Dendritic cell treated with granulocyte-macrophage colony-stimulating factor and Interleukin-4, amounts not matched to agents 40 ng/mL and 50 ng/mL, for 4 days (primary cell): ENCODE measurements at regions not wholly inside any gene's neighbourhood (a gene's known extent, or its start where the extent isn't known, plus 50 kb on each side); places are given as distances from the start of the nearest gene placed in this dataset.
"Not testable (repeated sequence)": the region's sequence is repeated elsewhere in the genome, so short reads cannot be mapped to it uniquely, and the experiment has no call there.

Experiments
- H3K27ac Mint-ChIP-seq: one replicate; pipeline ENCODE4 v1.8.0; 2022; ENCODE audit warnings: mild to moderate bottlenecking, mixed read lengths
- H3K27me3 Mint-ChIP-seq: one replicate; pipeline ENCODE4 v1.8.0; 2022; ENCODE audit warnings: mild to moderate bottlenecking, mixed read lengths
- H3K36me3 Mint-ChIP-seq: one replicate; pipeline ENCODE4 v1.8.0; 2022; ENCODE audit warnings: low read depth, mixed read lengths
- H3K4me1 Mint-ChIP-seq: one replicate; pipeline ENCODE4 v1.8.0; 2022; ENCODE audit warnings: low read depth, mixed read lengths
- H3K4me3 Mint-ChIP-seq: one replicate; pipeline ENCODE4 v1.8.0; 2022; ENCODE audit warnings: mild to moderate bottlenecking, moderate library complexity, mixed read lengths
- H3K9me3 Mint-ChIP-seq: one replicate; pipeline ENCODE4 v1.8.0; 2022; ENCODE audit warnings: mixed read lengths
- intact Hi-C: fragments of 100-400 bp; cut with micrococcal nuclease; formaldehyde crosslinking; loops from one replicate; pipeline ENCODE4 v1.15.0; 2022

DNA sequence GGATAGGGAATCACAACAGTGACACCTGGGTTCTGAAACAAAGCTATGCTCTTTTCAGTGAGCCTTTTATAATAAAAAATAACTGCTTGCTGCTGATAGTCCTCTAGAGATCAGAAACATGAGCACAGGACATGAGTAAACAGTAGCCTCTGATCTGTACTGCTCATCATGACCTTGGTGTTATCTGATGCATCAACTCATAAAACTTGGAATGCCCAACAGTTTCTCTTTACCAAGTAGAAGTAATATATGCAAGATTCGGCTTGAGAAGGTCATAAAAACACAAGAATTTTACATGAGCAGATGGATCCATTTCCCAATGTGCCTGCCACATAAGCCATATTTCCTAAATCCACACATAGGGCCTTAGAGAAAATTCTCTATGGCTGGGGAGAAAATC lies 318.3 kb upstream of the GRAMD2B start:
- no peaks in the 10 kb centered on the region for H3K9me3 Mint-ChIP-seq
- no peaks in the 10 kb centered on the region for H3K36me3 Mint-ChIP-seq
- intact Hi-C loops: no loop called here
- no peaks in the 10 kb centered on the region for H3K4me1 Mint-ChIP-seq
- no peak overlapping the region for H3K4me3 Mint-ChIP-seq
- H3K27me3 Mint-ChIP-seq: no peaks in the 10 kb centered on the region
- H3K27ac Mint-ChIP-seq: no peak overlapping the region

DNA sequence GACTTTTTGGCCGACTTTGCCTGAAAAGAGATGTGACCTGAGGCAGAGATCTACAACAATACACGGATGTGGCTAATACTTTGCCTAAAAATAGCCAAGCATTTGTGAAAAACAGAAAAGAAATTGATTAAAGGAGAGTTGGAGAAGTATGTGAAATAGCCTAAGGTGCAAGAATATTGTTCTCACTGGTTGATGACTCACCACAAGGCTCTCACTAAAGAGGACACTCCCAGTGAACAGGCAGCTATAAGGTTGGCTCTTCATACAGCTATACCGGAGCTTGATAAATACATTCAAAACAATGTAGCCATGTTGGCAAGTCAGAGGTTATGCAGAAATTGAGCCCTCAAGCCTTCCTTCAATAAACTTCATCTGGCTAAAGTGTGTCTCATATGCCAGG lies 317.2 kb upstream of the GRAMD2B start:
- H3K36me3 Mint-ChIP-seq: no peaks in the 10 kb centered on the region
- intact Hi-C loops: no loop called here

GRCh38 chr5:126107381-126107780 lies 315.8 kb upstream of the GRAMD2B start:
- Mint-ChIP-seq H3K9me3 (peaks cover 10% of the 10 kb centered on the region), H3K36me3 (no peaks in the 10 kb centered on the region), H3K4me3 (no peak overlapping the region), H3K27me3 (no peaks in the 10 kb centered on the region), H3K4me1 (no peaks in the 10 kb centered on the region), H3K27ac (no peak overlapping the region)
- intact Hi-C loops: no loop called here

More for the DNA sequence above, 317.2 kb upstream of the GRAMD2B start:
- H3K27ac Mint-ChIP-seq: no peak overlapping the region
- no peaks in the 10 kb centered on the region for H3K4me1 Mint-ChIP-seq
- no peaks in the 10 kb centered on the region for H3K9me3 Mint-ChIP-seq
- H3K4me3 Mint-ChIP-seq: no peak overlapping the region
- H3K27me3 Mint-ChIP-seq: no peaks in the 10 kb centered on the region

DNA sequence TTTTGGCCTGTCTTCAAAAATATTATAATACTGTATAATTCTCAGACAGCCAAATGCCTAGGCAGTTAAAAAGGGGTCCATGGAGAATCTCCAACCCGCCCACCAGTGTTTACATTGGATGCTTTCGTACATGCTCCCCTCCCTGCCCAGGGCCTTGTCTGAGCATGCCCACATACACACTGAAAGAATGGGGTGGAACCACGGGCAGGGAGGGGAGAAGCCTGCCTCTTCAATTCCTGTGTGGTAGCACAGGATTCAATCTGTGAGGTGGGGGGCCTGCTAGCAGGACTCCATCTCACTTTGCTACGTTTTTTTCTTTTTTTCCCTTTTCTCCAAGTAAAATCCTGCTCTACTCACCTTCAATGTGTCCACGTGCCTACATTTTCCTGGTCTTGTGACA lies 314.7 kb upstream of the GRAMD2B start:
- Mint-ChIP-seq H3K27ac (no peak overlapping the region), H3K27me3 (no peaks in the 10 kb centered on the region), H3K9me3 (peaks cover 20% of the 10 kb centered on the region), H3K4me1 (no peaks in the 10 kb centered on the region), H3K4me3 (no peak overlapping the region), H3K36me3 (no peaks in the 10 kb centered on the region)
- intact Hi-C loops: no loop called here

- no peaks in the 10 kb centered on the region for H3K4me1 Mint-ChIP-seq
- H3K36me3 Mint-ChIP-seq: no peaks in the 10 kb centered on the region
- intact Hi-C loops: no loop called here
- no peak overlapping the region for H3K27ac Mint-ChIP-seq
- H3K4me3 Mint-ChIP-seq: no peak overlapping the region
- H3K9me3 Mint-ChIP-seq: peaks cover 45% of the 10 kb centered on the region
- no peaks in the 10 kb centered on the region for H3K27me3 Mint-ChIP-seq
Measured at GRCh38 chr5:126115059-126115629, 308.1 kb upstream of the GRAMD2B start.

- Mint-ChIP-seq H3K4me3 (no peak overlapping the region), H3K9me3 (peaks cover 44% of the 10 kb centered on the region), H3K36me3 (no peaks in the 10 kb centered on the region), H3K27me3 (no peaks in the 10 kb centered on the region), H3K27ac (no peak overlapping the region), H3K4me1 (no peaks in the 10 kb centered on the region)
- intact Hi-C loops: no loop called here
Measured at GRCh38 chr5:126117044-126117443, 306.2 kb upstream of the GRAMD2B start.

DNA sequence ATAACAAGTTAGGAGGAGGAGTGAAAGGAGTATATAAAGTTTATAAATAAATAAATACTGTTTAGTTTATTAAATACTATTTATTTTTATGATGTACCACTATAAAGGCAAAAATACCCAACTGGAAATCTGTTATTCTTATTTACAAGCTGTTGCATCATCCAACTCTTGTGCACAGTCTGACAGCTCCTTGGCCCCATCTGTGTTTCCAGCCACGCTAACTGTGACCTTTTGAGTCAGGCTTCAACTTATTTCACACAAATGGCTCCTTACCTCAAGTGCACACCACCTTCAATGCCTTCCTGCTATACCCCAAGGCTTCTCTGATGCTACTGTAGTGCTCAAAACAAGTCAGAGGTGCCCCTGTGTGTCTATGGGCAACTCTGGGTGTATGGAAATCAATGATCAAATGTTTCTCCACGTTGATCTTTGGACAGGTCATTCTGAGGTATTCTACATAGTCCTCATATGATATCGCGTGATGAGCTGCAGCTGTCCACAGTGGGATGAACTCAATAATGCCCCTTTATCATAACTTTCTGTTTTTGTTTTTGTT lies 303.2 kb upstream of the GRAMD2B start:
- intact Hi-C loops: no loop called here
- no peaks in the 10 kb centered on the region for H3K4me1 Mint-ChIP-seq
- peaks cover 27% of the 10 kb centered on the region for H3K9me3 Mint-ChIP-seq
- H3K36me3 Mint-ChIP-seq: no peaks in the 10 kb centered on the region
- no peaks in the 10 kb centered on the region for H3K27me3 Mint-ChIP-seq
- no peak overlapping the region for H3K4me3 Mint-ChIP-seq
- no peak overlapping the region for H3K27ac Mint-ChIP-seq

DNA sequence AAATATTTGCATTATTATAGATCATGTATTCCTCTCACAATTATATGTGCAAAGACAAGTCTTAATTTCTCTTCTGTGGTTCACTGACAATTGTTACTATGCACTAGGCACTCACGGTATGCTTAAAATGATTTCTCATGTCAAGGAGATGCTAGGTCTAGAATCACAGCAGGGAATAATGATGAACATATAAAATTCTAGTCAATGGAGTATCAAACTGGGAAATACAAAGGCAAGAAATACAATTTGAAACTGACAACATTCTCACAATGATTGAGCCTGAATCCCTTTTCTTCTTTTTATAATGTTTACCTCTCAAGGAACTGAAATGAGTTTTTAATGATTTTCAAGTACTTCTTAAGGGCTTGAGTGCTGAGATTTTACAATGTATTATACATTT lies 302.3 kb upstream of the GRAMD2B start:
- H3K4me3 Mint-ChIP-seq: no peak overlapping the region
- H3K27me3 Mint-ChIP-seq: no peaks in the 10 kb centered on the region
- no peak overlapping the region for H3K27ac Mint-ChIP-seq
- no peaks in the 10 kb centered on the region for H3K4me1 Mint-ChIP-seq
- peaks cover 25% of the 10 kb centered on the region for H3K9me3 Mint-ChIP-seq
- no peaks in the 10 kb centered on the region for H3K36me3 Mint-ChIP-seq
- intact Hi-C loops: no loop called here

- Mint-ChIP-seq H3K36me3 (no peaks in the 10 kb centered on the region), H3K27ac (no peak overlapping the region), H3K4me3 (no peak overlapping the region), H3K27me3 (no peaks in the 10 kb centered on the region), H3K4me1 (no peaks in the 10 kb centered on the region), H3K9me3 (peaks cover 25% of the 10 kb centered on the region)
- intact Hi-C loops: no loop called here
Measured at GRCh38 chr5:126122942-126123341, 300.3 kb upstream of the GRAMD2B start.

- intact Hi-C loops: no loop called here
- no peaks in the 10 kb centered on the region for H3K27me3 Mint-ChIP-seq
- H3K9me3 Mint-ChIP-seq: peaks cover 25% of the 10 kb centered on the region
- no peak overlapping the region for H3K4me3 Mint-ChIP-seq
- H3K36me3 Mint-ChIP-seq: no peaks in the 10 kb centered on the region
- H3K27ac Mint-ChIP-seq: no peak overlapping the region
- H3K4me1 Mint-ChIP-seq: no peaks in the 10 kb centered on the region
Measured at GRCh38 chr5:126124706-126125345, 298.4 kb upstream of the GRAMD2B start.

GRCh38 chr5:126125407-126125806 lies 297.8 kb upstream of the GRAMD2B start:
- Mint-ChIP-seq H3K9me3 (peaks cover 25% of the 10 kb centered on the region), H3K4me1 (no peaks in the 10 kb centered on the region), H3K4me3 (no peak overlapping the region), H3K27ac (no peak overlapping the region), H3K36me3 (no peaks in the 10 kb centered on the region), H3K27me3 (no peaks in the 10 kb centered on the region)
- intact Hi-C loops: no loop called here

DNA sequence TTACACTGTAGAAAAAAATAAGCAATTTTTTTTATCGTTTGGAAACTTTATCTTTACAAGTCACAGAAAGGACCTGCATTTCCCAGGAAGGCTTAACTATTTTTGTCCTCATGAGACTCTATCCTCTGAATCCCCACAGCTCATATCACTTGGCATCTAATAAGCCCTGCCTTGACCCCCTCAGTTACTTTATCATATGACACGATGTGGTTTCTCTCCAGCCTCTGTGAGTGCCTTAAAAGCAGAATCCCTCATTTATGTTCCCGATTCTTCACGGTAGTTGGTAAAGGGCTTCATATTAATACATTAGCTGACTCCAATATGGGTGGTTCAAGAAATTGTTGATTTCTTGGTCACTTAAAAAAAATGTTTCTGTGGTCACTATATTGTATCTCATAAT lies 296.6 kb upstream of the GRAMD2B start:
- intact Hi-C loops: no loop called here
- H3K36me3 Mint-ChIP-seq: no peaks in the 10 kb centered on the region
- no peaks in the 10 kb centered on the region for H3K4me1 Mint-ChIP-seq
- H3K27ac Mint-ChIP-seq: no peak overlapping the region
- H3K4me3 Mint-ChIP-seq: no peak overlapping the region
- H3K27me3 Mint-ChIP-seq: no peaks in the 10 kb centered on the region
- peaks cover 24% of the 10 kb centered on the region for H3K9me3 Mint-ChIP-seq

GRCh38 chr5:126127371-126127770 lies 295.8 kb upstream of the GRAMD2B start:
- H3K4me1 Mint-ChIP-seq, H3K27ac Mint-ChIP-seq, H3K27me3 Mint-ChIP-seq, H3K36me3 Mint-ChIP-seq, H3K4me3 Mint-ChIP-seq, intact Hi-C loops: not testable (repeated sequence)
- H3K9me3 Mint-ChIP-seq: peaks cover 23% of the 10 kb centered on the region

GRCh38 chr5:126129431-126129830 lies 293.8 kb upstream of the GRAMD2B start:
- peaks cover 34% of the 10 kb centered on the region for H3K9me3 Mint-ChIP-seq
- no peak overlapping the region for H3K4me3 Mint-ChIP-seq
- no peaks in the 10 kb centered on the region for H3K4me1 Mint-ChIP-seq
- no peaks in the 10 kb centered on the region for H3K36me3 Mint-ChIP-seq
- H3K27ac Mint-ChIP-seq: no peak overlapping the region
- intact Hi-C loops: no loop called here
- no peaks in the 10 kb centered on the region for H3K27me3 Mint-ChIP-seq

DNA sequence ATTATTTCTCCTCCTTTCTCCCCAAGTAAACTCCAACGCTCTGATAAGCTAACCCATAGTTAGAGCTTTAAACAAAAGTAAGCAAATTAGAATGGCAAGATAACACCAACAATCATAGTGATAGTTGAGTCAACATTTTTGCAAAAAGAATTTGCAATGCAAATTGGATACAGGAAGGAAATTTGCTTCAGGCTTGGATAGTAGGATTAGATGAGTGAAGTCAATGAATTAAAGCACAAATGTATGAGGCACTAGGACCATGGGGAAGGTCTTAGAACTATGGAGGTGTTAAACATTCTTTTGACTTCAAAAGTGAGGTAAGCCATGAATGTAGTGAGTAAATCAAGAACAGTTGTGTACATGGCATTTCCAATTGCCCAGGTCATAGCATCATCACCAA lies 289.8 kb upstream of the GRAMD2B start:
- intact Hi-C loops: no loop called here
- no peaks in the 10 kb centered on the region for H3K36me3 Mint-ChIP-seq

More for the DNA sequence above, 289.8 kb upstream of the GRAMD2B start:
- peaks cover 40% of the 10 kb centered on the region for H3K9me3 Mint-ChIP-seq
- H3K27ac Mint-ChIP-seq: no peak overlapping the region
- no peak overlapping the region for H3K4me3 Mint-ChIP-seq
- H3K4me1 Mint-ChIP-seq: no peaks in the 10 kb centered on the region
- H3K27me3 Mint-ChIP-seq: no peaks in the 10 kb centered on the region
